GM19351 (cell line): ENCODE measurements at regions not wholly inside any gene's neighbourhood (a gene's known extent, or its start where the extent isn't known, plus 50 kb on each side); places are given as distances from the start of the nearest gene placed in this dataset.
"Not testable (repeated sequence)": the region's sequence is repeated elsewhere in the genome, so short reads cannot be mapped to it uniquely, and the experiment has no call there.

Experiments used
- ATAC-seq: cut with Tn5 transposase; IDR thresholded peaks from one replicate; pipeline ENCODE4 v1.9.1; 2021; ENCODE audit warnings: mild to moderate bottlenecking, moderate library complexity; ENCODE audit not compliant: unreplicated experiment

- ATAC-seq: not testable (repeated sequence)
Observed at GRCh38 chr6:75031102-75031501, 174.8 kb downstream of the COL12A1 start.

DNA sequence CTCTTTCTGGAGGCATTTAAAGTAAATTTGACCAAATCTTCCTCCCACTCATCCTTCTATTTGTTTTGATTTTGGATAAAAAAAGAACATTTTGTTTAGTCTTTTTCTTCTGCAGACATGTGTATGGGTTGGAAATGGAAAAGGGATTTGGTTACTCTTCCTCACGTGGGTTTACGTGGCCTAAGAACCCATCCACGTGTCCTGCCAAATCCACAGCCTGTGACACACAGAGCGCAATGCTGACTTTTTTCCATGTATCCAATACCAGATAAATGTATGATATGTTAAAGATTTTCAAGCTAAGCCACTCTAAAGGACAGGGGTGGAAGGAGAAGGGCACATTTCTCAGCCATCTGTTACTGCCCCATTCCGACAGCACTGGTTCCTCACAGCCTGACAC lies 176.5 kb downstream of the COL12A1 start:
- ATAC-seq: no peak

- no peak for ATAC-seq
Observed at GRCh38 chr6:75025371-75025770, 180.5 kb downstream of the COL12A1 start.

DNA sequence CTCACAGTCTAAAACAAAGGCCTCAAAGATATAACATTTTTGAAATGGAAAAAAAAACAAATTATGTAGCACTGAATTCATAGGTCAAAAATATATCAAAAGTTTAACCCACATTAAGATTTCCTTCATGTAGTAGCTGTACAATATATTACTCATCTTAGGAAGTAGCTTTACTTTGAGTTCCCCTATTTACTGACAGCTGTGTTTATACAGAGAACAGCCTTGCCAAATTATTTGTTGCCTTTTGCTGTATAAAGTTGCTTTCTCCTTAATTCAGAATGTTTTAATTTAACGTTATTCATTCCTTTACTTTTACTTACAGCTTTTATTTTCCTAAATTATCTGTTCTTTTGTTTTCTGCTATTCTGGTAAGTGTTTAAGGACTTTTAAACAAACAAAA lies 181.0 kb downstream of the COL12A1 start:
- no peak for ATAC-seq

GRCh38 chr6:75023634-75024033 lies 182.2 kb downstream of the COL12A1 start:
- no peak for ATAC-seq

DNA sequence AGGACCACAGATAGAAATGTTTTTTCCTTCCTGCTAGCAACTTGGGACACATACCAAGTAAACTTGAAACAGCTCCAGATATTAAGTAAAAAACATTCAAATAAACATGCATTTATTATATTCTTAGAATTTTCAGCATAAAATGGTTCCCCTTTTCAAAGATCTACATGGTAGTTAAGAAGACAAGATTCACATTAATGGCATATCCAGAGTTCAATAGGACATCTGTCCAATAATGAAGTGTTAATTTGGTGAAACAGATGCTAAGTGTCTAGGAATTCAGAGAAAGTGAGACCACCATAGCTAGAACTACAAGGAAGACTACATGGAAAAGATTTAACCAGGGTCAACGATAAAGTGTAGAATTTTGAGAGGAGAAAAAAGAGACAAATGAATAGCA lies 184.9 kb downstream of the COL12A1 start:
- no peak for ATAC-seq

DNA sequence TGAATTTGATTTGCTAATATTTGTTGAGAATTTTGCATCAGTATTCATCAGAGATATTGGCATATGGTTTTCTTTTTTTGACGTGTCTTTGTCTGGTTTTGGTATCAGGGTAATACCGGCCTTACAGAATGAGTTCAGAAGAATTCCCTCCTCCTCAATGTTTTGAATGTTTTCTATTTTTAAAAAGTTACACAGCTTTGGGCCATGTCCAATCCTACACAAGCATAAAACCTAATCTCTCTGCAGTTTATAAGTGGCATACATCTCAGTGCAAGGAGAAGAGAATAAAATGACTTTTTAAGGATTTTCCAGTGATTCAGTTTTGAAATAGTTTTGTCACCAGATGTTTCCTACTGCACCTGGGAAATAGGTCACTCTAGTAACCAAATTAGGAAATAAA lies 185.5 kb downstream of the COL12A1 start:
- no peak for ATAC-seq

DNA sequence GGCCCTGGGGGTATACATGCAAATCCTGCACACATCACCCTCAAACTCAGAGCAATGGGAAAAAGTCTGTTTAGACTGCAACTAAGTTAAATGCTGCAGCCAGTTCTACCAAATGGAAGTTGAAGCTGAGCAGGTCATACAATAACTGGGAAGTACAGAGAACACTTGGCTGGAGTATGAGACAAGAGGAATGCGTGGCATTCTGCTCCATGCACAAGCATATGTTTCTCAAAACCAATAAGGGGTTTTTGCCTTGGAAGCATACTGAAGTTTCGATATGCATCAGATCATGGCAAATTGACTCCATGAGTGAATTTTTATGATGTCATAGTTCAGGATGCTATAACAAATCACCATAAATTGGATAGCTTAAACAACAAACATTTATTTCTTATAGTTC lies 193.8 kb downstream of the COL12A1 start:
- no peak for ATAC-seq

DNA sequence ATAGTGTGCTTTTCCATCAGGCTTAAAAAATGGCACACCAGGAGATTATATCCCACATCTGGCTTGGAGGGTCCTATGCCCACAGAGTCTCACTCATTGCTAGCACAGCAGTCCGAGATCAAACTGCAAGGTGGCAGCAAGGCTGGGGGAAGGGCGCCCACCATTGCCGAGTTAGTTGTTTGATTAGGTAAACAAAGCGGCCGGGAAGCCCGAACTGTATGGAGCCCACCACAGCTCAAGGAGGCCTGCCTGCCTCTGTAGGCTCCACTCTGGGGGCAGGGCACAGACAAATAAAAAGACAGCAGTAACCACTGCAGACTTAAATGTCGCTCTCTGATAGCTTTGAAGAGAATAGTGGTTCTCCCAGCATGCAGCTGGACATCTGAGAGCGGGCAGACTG lies 201.9 kb downstream of the COL12A1 start:
- not testable (repeated sequence) for ATAC-seq

DNA sequence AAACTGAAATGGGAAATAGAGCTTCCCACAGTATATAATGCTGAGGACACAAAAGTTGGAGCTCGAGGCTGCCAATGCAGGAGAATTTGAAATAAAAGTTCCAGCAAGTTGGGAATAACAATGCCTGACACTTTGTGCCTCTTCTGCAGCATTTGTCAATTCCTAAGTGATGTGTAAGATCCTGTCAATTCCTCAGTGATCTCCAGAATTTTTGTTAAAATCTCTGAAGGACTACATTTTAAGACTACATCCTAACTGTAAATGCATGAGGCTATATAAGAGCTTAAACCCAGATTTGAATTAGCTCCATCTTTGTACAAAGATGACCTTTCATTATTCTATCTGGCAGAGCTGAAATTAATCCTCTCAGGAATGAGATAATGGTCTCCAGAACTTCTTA lies 208.2 kb downstream of the COL12A1 start:
- no peak for ATAC-seq

DNA sequence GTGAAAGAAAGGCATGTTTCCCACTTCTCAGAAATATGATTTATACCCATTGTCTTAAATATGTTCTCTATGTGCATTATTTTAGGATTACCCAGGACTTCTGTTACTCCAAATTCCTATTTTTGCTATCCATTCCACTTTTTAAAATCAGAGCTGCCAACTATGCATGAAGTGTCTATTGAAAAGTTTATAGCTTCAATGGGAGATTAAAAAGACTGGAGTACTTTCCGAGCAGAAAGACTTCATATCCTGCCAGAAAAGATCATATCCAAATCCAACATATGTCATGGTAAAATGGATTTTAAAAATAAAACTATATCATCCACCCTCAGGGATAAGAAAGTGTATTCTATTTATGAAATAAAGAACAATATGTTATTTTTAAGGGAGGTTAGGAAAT lies 212.7 kb downstream of the COL12A1 start:
- no peak for ATAC-seq

- ATAC-seq: no peak
Observed at GRCh38 chr6:74991573-74992332, 214.1 kb downstream of the COL12A1 start.

DNA sequence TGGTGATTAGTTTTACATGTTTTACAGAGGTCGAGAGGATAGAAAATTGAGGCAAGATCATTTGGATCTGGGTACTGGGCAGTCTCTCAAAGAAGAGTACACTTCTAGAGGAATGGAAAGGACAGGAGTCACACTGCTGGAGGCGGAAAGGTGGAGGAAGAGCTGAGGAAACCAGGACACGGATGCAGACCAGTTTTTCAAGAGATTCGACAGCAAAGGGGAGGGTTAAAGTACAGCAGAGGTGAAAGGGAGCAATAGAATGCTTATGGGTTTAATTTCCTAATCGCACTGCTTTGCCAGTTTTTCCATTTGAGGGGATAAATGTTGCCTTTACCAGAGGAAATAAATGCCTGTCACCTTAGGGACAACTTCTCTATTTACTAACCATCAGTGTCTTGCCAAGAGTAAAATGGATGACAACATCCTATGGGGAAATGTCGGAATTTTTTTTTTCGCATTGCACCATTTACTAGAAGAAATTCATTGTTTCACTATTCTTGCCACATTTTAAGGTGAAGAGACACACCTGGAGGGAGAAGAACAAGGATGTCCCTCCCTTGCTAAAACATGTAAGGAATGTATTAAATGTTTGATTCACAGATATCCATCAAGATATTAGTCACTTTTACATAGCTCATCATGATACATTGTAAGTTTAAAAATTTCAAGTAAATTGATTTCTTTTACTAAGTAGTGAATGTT lies 226.6 kb downstream of the COL12A1 start:
- no peak for ATAC-seq

- no peak for ATAC-seq
Observed at GRCh38 chr6:74976701-74977100, 229.2 kb downstream of the COL12A1 start.

GRCh38 chr6:74976026-74976425 lies 229.8 kb downstream of the COL12A1 start:
- ATAC-seq: no peak

DNA sequence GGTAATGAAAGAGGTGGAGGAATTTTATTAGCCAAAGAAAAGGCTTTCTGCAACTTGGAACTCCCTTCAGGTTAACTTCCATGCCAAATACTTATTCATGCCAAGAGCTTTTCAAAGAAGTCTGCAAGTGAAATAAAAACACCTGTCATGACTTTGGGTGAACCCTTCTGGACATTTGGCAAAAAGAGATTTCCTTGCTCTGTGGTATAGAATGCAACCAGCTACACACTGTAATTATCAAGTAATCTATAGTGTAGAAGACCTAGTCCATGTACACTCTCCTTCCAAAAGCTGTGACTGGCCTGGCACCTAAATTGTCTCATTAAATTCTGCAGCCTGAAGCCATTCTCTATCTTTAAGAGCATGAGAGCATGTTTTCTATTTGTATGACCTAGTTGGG lies 232.3 kb downstream of the COL12A1 start:
- ATAC-seq: no peak

GRCh38 chr6:74971633-74972032 lies 234.2 kb downstream of the COL12A1 start:
- no peak for ATAC-seq

DNA sequence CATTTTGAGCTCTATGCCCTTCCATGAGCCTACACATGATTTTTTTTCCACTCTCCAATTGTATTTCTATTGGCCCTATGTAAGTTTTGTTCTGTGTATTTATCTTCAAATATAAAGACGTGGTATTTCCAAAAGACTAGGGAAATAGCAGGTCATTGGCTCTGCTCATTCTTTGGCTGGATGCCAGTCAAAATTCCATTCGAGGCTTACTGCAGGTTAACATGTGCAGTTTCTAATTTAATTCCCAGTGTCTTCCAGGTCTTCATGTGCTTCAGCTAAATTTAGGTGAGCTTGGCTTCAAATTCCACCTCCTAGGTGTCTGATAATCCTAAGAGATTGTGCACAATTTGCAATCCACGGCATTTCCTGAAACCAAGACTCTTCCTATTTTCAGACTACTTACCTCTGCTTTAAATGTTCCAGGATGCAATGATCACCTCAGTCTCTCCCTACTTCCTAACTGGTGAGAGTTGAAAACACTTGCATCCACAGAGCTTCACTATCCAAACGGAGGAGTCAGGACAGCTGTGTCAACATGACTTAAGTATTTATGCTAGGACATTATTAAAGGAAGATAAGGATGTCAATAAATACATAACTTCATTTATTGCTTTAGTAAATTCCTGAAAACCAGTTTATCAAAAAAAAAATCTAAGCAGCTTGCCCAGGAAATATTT lies 236.1 kb downstream of the COL12A1 start:
- ATAC-seq: no peak

DNA sequence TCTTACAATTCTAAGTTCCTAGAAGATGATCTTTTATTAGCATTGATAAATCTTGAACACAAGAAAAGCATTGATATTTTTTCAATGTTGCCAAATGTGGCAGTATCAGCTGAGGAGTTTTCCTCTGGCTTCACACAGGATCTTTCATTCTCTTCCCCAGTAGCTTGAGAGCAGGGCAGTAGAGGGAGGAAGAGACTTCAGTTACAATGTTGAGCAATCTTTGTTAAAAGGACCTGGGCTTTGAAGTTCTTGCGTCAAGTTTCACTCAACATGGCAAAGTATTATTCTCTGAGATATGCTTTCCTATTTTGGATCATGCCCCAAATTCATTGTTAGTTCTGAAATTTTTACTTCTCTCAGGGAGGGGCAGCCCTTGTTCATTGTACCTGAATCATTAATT lies 238.0 kb downstream of the COL12A1 start:
- no peak for ATAC-seq

DNA sequence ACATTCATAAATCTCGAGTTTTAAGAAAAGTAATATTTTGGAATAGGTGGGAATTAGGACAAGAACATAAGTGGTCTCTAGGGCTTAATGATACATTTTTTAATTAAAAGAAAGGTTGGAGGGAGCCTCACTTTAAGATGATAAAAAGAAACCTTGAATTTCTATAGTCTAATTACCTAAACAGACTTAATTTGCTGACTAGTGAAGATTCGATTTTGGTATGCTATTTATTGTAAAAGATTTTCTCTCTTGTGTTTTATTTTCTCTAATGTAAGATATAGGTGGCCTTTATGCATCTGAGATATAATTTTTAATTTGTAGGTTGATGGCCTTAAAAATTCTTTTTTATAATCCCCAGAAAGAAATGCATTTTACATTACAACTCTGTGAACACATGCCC lies 239.1 kb downstream of the COL12A1 start:
- no peak for ATAC-seq

GRCh38 chr6:74964871-74965441 lies 240.9 kb downstream of the COL12A1 start:
- no peak for ATAC-seq
